Left ventricle myocardium inferior (tissue), 1 donor: ENCODE measurements at regions not wholly inside any gene's neighbourhood (a gene's known extent, or its start where the extent isn't known, plus 50 kb on each side); places are given as distances from the start of the nearest gene placed in this dataset.

Source experiments
- DNase-seq: peaks from one replicate; pipeline ENCODE4 v3.0.0-alpha.2; 2020
- H3K27ac ChIP-seq: fragments of 200-600 bp; replicated peaks from 2 replicates; pipeline ENCODE4 v1.8.0; 2021
- H3K27me3 ChIP-seq: fragments of 200-600 bp; 2 replicates; pipeline ENCODE4 v1.8.0; 2021; ENCODE audit warnings: low read depth
- H3K36me3 ChIP-seq: fragments of 200-600 bp; 2 replicates; pipeline ENCODE4 v1.8.0; 2021
- H3K4me1 ChIP-seq: fragments of 200-600 bp; 2 replicates; pipeline ENCODE4 v1.8.0; 2021
- H3K4me3 ChIP-seq: fragments of 200-600 bp; 2 replicates; pipeline ENCODE4 v1.8.0; 2021; ENCODE audit warnings: mild to moderate bottlenecking, moderate library complexity
- H3K9me3 ChIP-seq: fragments of 200-600 bp; replicated peaks from 2 replicates; pipeline ENCODE4 v1.8.0; 2021
- intact Hi-C: fragments of 100-400 bp; cut with micrococcal nuclease; formaldehyde crosslinking; loops from one replicate; pipeline ENCODE4 v1.11.0; 2022
- TF ChIP-seq, protein P1 (sequence below): fragments of 200-600 bp; IDR thresholded peaks from 2 replicates; pipeline ENCODE4 v1.8.0; 2021; ENCODE audit warnings: antibody characterized with exemption, mild to moderate bottlenecking, borderline replicate concordance
- donor health status: DM: no; HTN: yes; CAD: no; lungs with severe emphysema.

DNA sequence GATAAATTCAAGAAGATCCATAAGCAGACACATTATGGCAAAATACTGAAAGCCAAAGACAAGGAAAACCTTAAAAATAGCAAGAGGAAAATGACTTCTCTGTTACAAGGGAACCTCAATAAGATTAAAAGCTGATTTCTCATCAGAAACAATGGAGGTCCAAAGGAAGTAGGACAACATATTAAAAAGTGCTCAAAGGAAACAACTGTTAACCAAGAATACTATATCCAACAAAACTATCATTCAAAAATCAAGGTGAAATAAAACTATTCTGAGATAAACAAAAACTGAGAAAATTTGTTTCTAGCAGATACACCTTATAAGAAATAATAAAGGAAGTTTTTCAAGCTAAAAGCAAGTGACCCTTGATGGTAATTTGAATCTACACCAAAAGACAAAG, 314.7 kb upstream of the ROPN1 start:
- Histone ChIP-seq H3K9me3 (peaks cover 27% of the 10 kb centered on the region), H3K36me3 (peaks cover 5% of the 10 kb centered on the region), H3K4me1 (no peaks in the 10 kb centered on the region), H3K4me3 (no peak overlapping the region), H3K27ac (no peak overlapping the region), H3K27me3 (no peaks in the 10 kb centered on the region)
- intact Hi-C loops, result no loop called here
- DNase-seq, result no peak
- TF ChIP-seq, protein P1, sequence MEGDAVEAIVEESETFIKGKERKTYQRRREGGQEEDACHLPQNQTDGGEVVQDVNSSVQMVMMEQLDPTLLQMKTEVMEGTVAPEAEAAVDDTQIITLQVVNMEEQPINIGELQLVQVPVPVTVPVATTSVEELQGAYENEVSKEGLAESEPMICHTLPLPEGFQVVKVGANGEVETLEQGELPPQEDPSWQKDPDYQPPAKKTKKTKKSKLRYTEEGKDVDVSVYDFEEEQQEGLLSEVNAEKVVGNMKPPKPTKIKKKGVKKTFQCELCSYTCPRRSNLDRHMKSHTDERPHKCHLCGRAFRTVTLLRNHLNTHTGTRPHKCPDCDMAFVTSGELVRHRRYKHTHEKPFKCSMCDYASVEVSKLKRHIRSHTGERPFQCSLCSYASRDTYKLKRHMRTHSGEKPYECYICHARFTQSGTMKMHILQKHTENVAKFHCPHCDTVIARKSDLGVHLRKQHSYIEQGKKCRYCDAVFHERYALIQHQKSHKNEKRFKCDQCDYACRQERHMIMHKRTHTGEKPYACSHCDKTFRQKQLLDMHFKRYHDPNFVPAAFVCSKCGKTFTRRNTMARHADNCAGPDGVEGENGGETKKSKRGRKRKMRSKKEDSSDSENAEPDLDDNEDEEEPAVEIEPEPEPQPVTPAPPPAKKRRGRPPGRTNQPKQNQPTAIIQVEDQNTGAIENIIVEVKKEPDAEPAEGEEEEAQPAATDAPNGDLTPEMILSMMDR, result no peak

- intact Hi-C loops, result no loop called here
- Histone ChIP-seq H3K4me1 (no peaks in the 10 kb centered on the region), H3K27ac (no peak overlapping the region), H3K9me3 (no peaks in the 10 kb centered on the region), H3K27me3 (no peaks in the 10 kb centered on the region), H3K36me3 (peaks cover 8% of the 10 kb centered on the region), H3K4me3 (no peak overlapping the region)
- DNase-seq, result no peak
- TF ChIP-seq, protein P1, result no peak
These were observed 321.7 kb upstream of the ROPN1 start for GRCh38 chr3:124313621-124314020.

DNA sequence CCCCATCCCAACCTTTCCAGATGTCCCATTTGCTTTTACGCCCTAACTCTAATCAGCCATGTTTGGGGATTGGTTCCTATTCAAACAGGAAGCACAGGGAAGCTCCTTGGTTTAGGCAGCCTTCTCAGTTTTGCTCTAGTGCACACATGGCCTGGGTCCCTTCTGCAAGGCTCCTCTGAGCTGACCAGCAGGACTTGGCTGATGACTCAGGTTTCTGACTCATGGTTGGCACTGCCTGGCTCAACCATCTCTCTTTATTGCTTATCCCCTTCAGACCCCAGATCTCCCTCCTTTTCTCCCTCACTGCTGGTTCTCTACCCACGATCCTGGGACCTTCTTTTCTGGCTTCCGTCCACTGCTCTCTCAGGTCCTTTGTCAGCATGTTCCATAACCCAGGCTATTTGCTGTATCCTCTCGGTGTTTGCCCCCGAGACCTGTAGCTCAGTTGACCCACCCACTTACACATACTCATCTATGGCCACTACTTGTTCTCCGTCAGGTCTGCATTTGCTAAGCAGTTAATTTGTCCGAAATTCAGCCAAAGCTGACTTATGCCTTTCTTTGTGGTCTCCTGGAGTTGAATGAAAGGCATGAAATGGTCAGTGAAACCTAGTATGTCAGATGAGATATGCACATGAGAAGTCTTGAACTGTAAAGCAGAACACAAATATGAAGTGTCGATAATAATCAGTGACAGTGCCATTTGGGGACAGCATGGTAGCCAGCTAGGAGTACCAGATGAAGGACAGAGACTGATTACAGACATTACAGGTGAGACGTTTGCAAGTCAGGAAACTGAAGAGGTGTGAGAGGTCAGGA, 323.5 kb upstream of the ROPN1 start:
- H3K27ac ChIP-seq, result no peak overlapping the region
- H3K4me3 ChIP-seq, result no peak overlapping the region
- H3K9me3 ChIP-seq, result no peaks in the 10 kb centered on the region
- H3K4me1 ChIP-seq, result no peaks in the 10 kb centered on the region
- intact Hi-C loops, result no loop called here
- TF ChIP-seq, protein P1, result no peak
- no peaks in the 10 kb centered on the region for H3K27me3 ChIP-seq
- no peak for DNase-seq
- H3K36me3 ChIP-seq, result peaks cover 8% of the 10 kb centered on the region

DNA sequence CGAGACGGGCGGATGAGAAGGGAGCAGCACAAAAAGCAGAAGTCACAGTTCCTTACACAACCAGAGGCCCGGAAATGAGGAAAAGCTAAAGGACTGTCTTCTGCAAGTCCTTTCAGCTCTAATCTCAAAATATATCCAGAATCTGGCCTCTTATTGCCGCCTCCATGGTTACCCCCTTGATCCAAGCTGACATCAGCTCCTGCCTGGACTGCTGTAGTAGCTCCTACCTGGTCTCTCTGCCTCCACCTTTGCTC, 324.0 kb upstream of the ROPN1 start:
- intact Hi-C loops, result no loop called here
- Histone ChIP-seq H3K36me3 (peaks cover 8% of the 10 kb centered on the region), H3K27me3 (no peaks in the 10 kb centered on the region), H3K4me3 (no peak overlapping the region), H3K9me3 (no peaks in the 10 kb centered on the region), H3K27ac (no peak overlapping the region), H3K4me1 (no peaks in the 10 kb centered on the region)
- TF ChIP-seq, protein P1, result no peak
- DNase-seq, result no peak

- intact Hi-C loops, result no loop called here
- no peaks in the 10 kb centered on the region for H3K9me3 ChIP-seq
These were observed 326.1 kb upstream of the ROPN1 start for GRCh38 chr3:124318014-124318413.

More at GRCh38 chr3:124318014-124318413, 326.1 kb upstream of the ROPN1 start:
- Histone ChIP-seq H3K4me3 (no peak overlapping the region), H3K27ac (no peak overlapping the region), H3K36me3 (peaks cover under 1% of the 10 kb centered on the region), H3K27me3 (no peaks in the 10 kb centered on the region), H3K4me1 (no peaks in the 10 kb centered on the region)
- no peak for DNase-seq
- TF ChIP-seq, protein P1, result no peak
